ENCODE measurements at regions not wholly inside any gene's neighbourhood (a gene's known extent, or its start where the extent isn't known, plus 50 kb on each side); places are given as distances from the start of the nearest gene placed in this dataset.

- TF ChIP-seq EP300 (IDR thresholded peaks at IDR 0.05) (no peak), CTCF (IDR thresholded peaks at IDR 0.05) (no peak), POLR2AphosphoS5 (IDR thresholded peaks at IDR 0.05) (no peak), POLR2A (IDR thresholded peaks at IDR 0.05) (no peak)
- no peaks in the 10 kb centered on the region for H3K27me3 ChIP-seq
- no peak overlapping the region for H3K27ac ChIP-seq
- 58 to 86% methylated on average over 3 to 6 of the region's 6 CpGs for WGBS, 2 donors
- no peak for DNase-seq
- ATAC-seq (ENCODE audit: low FRiP score in 2 of 2): no peak
- no peaks in the 10 kb centered on the region for H3K9me3 ChIP-seq
- no peak overlapping the region for H3K4me3 ChIP-seq
- no peaks in the 10 kb centered on the region for H3K36me3 ChIP-seq
- H3K4me1 ChIP-seq: no peaks in the 10 kb centered on the region
These were observed 226.5 kb downstream of the MID1 start for GRCh38 chrX:10393899-10394298.

- Histone ChIP-seq H3K27me3 (no peaks in the 10 kb centered on the region), H3K36me3 (no peaks in the 10 kb centered on the region), H3K4me1 (no peaks in the 10 kb centered on the region), H3K4me3 (no peak overlapping the region), H3K9me3 (no peaks in the 10 kb centered on the region), H3K27ac (no peak overlapping the region)
- no peak for TF ChIP-seq CTCF (IDR thresholded peaks at IDR 0.05)
- TF ChIP-seq POLR2AphosphoS5 (IDR thresholded peaks at IDR 0.05): no peak
- no peak for TF ChIP-seq POLR2A (IDR thresholded peaks at IDR 0.05)
- TF ChIP-seq EP300 (IDR thresholded peaks at IDR 0.05): no peak
- DNase-seq (no peak), ATAC-seq (ENCODE audit: low FRiP score in 2 of 2) (no peak)
- WGBS, 2 donors: 30 to 61% methylated on average over 3 of the region's 3 CpGs
These were observed 225.2 kb downstream of the MID1 start for GRCh38 chrX:10395179-10395578.

All from upper lobe of left lung (tissue), 6 donors.